GM12878 (cell line): ENCODE measurements at regions not wholly inside any gene's neighbourhood (a gene's known extent, or its start where the extent isn't known, plus 50 kb on each side); places are given as distances from the start of the nearest gene placed in this dataset.

ENCODE experiments used
- BCLAF1 ChIP-seq: fragments of 450-650 bp; IDR thresholded peaks from 2 replicates; pipeline ENCODE4 v1.6.1; 2017; ENCODE audit warnings: antibody characterized with exemption, mild to moderate bottlenecking, moderate library complexity
- CHD2 ChIP-seq: IDR thresholded peaks from 2 replicates; pipeline ENCODE4 v1.6.1; 2011; ENCODE audit warnings: low read depth, low read length, improper control_type of control experiment, borderline replicate concordance
- FOXK2 ChIP-seq: fragments of 450-650 bp; IDR thresholded peaks from 2 replicates; pipeline ENCODE4 v1.6.1; 2017; ENCODE audit warnings: mild to moderate bottlenecking, moderate library complexity
- JUND ChIP-seq: IDR thresholded peaks from 2 replicates; pipeline ENCODE4 v1.6.1; 2012; ENCODE audit warnings: low read depth, mild to moderate bottlenecking, low read length, improper control_type of control experiment, moderate library complexity
- MXI1 ChIP-seq: fragments of 150-350 bp; IDR thresholded peaks from 2 replicates; pipeline ENCODE4 v1.6.1; 2011; ENCODE audit warnings: low read depth, mild to moderate bottlenecking, inconsistent platforms, low read length, improper control_type of control experiment
- POLR2A ChIP-seq: IDR thresholded peaks from 2 replicates; pipeline ENCODE4 v1.6.1; 2011; ENCODE audit warnings: low read depth, mild to moderate bottlenecking, low read length
- SIN3A ChIP-seq: IDR thresholded peaks from 2 replicates; pipeline ENCODE4 v1.6.1; 2012; ENCODE audit warnings: low read depth, low read length, improper control_type of control experiment
- SP1 ChIP-seq: IDR thresholded peaks from one replicate; pipeline ENCODE4 v1.6.1; 2011; ENCODE audit warnings: low read depth, low read length
- TCF3 ChIP-seq: IDR thresholded peaks from 2 replicates; pipeline ENCODE4 v1.6.1; 2012; ENCODE audit warnings: low read depth, mild to moderate bottlenecking, low read length, borderline replicate concordance; ENCODE audit not compliant: insufficient read depth

GRCh38 chr2:111689174-111689573 is 194.8 kb downstream of the ANAPC1 start:
- TF ChIP-seq POLR2A (no peak), BCLAF1 (no peak), JUND (no peak), SP1 (no peak), CHD2 (no peak), FOXK2 (no peak), MXI1 (no peak), TCF3 (no peak), SIN3A (no peak)
